Gastroesophageal sphincter (tissue), 4 donors: ENCODE measurements at regions not wholly inside any gene's neighbourhood (a gene's known extent, or its start where the extent isn't known, plus 50 kb on each side); places are given as distances from the start of the nearest gene placed in this dataset.

ENCODE experiments used
- ATAC-seq: fragments of 150-250 bp; one replicate; pipeline ENCODE4 v1.9.1; 2016; ENCODE audit warnings: mild to moderate bottlenecking, moderate library complexity
- H3K27ac ChIP-seq, 4 donors: fragments of 200-600 bp; sonication (generic) in 3 of 4; 1 replicate in 3 of 4; 2 replicates in 1 of 4; pipeline ENCODE4 v1.5.1; 2016 to 2019
- H3K27me3 ChIP-seq: fragments of 200-600 bp; sonication (generic); one replicate; pipeline ENCODE4 v1.5.1; 2019
- H3K36me3 ChIP-seq, 2 donors: fragments of 200-600 bp; sonication (generic); one replicate each; pipeline ENCODE4 v1.5.1; 2019; ENCODE audit warnings: control low read depth in 1 of 2
- H3K4me1 ChIP-seq, 3 donors: fragments of 200-600 bp; sonication (generic); 1 replicate in 2 of 3; 2 replicates in 1 of 3; pipeline ENCODE4 v1.5.1; 2016 to 2019; ENCODE audit warnings: control low read depth in 2 of 3
- H3K4me3 ChIP-seq, 2 donors: fragments of 200-600 bp; sonication (generic); one replicate each; pipeline ENCODE4 v1.5.1; 2019; ENCODE audit warnings: mild to moderate bottlenecking in 1 of 2, moderate library complexity in 1 of 2
- H3K9me3 ChIP-seq, 3 donors: fragments of 200-600 bp; sonication (generic); one replicate each; pipeline ENCODE4 v1.5.1; 2017 to 2019; ENCODE audit warnings: control low read depth in 2 of 3
- EP300 ChIP-seq: sonication (generic); formaldehyde crosslinking; IDR thresholded peaks from one replicate; pipeline ENCODE4 v1.6.1; 2017; ENCODE audit warnings: antibody characterized with exemption, mild to moderate bottlenecking
- POLR2A ChIP-seq, 2 donors: fragments of 450-650 bp; IDR thresholded peaks; one replicate each; pipeline ENCODE4 v1.6.1; 2017; ENCODE audit warnings: antibody characterized with exemption in 2 of 2, mild to moderate bottlenecking in 2 of 2, moderate library complexity in 1 of 2
- POLR2AphosphoS5 ChIP-seq: sonication (generic); formaldehyde crosslinking; IDR thresholded peaks from one replicate; pipeline ENCODE4 v1.6.1; 2017; ENCODE audit warnings: antibody characterized with exemption
- WGBS, 2 donors: methylation state at CpG; one replicate each; pipeline ENCODE4 v1.1.5; 2018; ENCODE audit warnings: low coverage in 1 of 2; 5-methylcytosine and 5-hydroxymethylcytosine counted together
- TF ChIP-seq, protein P1 (sequence below), 4 experiments: fragments of 200-600 bp in 2 of 4; fragments of 450-650 bp in 2 of 4; sonication (generic) in 1 of 4; IDR thresholded peaks; one replicate each; pipeline ENCODE4 v1.5.1; 2017 to 2019; ENCODE audit warnings: antibody characterized with exemption in 4 of 4, mild to moderate bottlenecking in 2 of 4, moderate library complexity in 2 of 4

DNA sequence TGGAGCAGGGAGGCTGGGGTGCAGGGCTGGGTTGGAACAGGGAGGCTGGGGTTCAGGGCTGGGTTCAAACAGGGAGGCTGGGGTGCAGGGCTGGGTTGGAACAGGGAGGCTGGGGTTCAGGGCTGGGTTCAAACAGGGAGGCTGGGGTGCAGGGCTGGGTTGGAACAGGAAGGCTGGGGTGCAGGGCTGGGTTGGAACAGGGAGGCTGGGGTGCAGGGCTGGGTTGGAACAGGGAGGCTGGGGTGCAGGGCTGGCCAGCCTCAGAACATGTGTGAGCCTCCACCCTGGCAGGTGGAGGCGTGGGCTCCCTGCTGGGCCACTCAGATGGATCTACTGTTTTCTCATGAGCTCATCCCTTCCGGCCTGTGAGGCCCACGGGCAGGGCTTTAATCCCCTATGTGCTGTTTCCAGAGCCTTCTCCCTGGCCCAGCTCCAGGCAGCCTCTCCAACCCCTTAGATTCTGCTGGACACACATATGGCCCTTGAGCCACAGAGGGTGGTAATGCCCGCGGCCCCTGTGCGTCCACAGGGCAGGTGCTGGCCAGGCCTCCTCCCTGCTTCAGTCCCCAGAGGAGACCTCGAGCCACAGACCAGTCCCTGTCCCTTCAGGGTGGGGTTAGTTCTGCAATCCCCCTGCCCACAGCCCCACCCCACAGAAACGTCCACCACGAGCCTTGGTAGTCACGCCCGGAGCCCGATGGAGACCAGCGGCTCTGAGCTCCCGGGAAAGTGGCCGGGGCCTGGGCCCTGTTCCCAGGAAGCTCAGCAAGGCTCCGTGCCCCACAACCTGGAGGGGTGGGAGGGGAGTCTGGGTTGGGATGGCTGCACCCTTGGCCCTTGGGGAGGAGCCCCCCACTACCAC, 197.9 kb downstream of the BRD1 start:
- no peaks in the 10 kb centered on the region for H3K36me3 ChIP-seq
- 73% methylated on average over 2 of the region's 16 CpGs; no CpG with 5 or more reads in 1 of the 2 donors for WGBS, 2 donors
- H3K9me3 ChIP-seq, result no peaks in the 10 kb centered on the region
- no peak overlapping the region for H3K4me3 ChIP-seq
- no peak for TF ChIP-seq POLR2A (IDR thresholded peaks at IDR 0.05)
- TF ChIP-seq, protein P1, sequence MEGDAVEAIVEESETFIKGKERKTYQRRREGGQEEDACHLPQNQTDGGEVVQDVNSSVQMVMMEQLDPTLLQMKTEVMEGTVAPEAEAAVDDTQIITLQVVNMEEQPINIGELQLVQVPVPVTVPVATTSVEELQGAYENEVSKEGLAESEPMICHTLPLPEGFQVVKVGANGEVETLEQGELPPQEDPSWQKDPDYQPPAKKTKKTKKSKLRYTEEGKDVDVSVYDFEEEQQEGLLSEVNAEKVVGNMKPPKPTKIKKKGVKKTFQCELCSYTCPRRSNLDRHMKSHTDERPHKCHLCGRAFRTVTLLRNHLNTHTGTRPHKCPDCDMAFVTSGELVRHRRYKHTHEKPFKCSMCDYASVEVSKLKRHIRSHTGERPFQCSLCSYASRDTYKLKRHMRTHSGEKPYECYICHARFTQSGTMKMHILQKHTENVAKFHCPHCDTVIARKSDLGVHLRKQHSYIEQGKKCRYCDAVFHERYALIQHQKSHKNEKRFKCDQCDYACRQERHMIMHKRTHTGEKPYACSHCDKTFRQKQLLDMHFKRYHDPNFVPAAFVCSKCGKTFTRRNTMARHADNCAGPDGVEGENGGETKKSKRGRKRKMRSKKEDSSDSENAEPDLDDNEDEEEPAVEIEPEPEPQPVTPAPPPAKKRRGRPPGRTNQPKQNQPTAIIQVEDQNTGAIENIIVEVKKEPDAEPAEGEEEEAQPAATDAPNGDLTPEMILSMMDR (IDR thresholded peaks at IDR 0.05), result no peak
- no peak for TF ChIP-seq EP300
- TF ChIP-seq POLR2AphosphoS5, result no peak
- peaks cover 0 to 19% (median 0%) of the 10 kb centered on the region in 3 donors for H3K4me1 ChIP-seq
- no peak overlapping the region for H3K27ac ChIP-seq
- no peak for ATAC-seq
- peaks cover 27% of the 10 kb centered on the region for H3K27me3 ChIP-seq

- no peaks in the 10 kb centered on the region for H3K9me3 ChIP-seq
- H3K27me3 ChIP-seq, result peaks cover 27% of the 10 kb centered on the region
- ATAC-seq, result no peak
- no peaks in the 10 kb centered on the region for H3K36me3 ChIP-seq
- H3K4me3 ChIP-seq, result no peak overlapping the region
- 29% methylated on average over 1 of the region's 8 CpGs; no CpG with 5 or more reads in 1 of the 2 donors for WGBS, 2 donors
- peaks cover 0 to 19% (median 0%) of the 10 kb centered on the region in 3 donors for H3K4me1 ChIP-seq
- TF ChIP-seq POLR2A (IDR thresholded peaks at IDR 0.05) (no peak), POLR2AphosphoS5 (no peak), EP300 (no peak)
- TF ChIP-seq, protein P1 (IDR thresholded peaks at IDR 0.05), result no peak
- H3K27ac ChIP-seq, result no peak overlapping the region
Observed at GRCh38 chr22:49629261-49629570, 198.5 kb downstream of the BRD1 start.

GRCh38 chr22:49628391-49629260, 199.0 kb downstream of the BRD1 start:
- peaks cover 30% of the 10 kb centered on the region for H3K27me3 ChIP-seq
- ATAC-seq, result no peak
- TF ChIP-seq POLR2A (IDR thresholded peaks at IDR 0.05), result no peak
- TF ChIP-seq, protein P1 (IDR thresholded peaks at IDR 0.05), result no peak
- no peak for TF ChIP-seq POLR2AphosphoS5
- TF ChIP-seq EP300, result no peak
- H3K4me3 ChIP-seq, result no peak overlapping the region
- H3K9me3 ChIP-seq, result no peaks in the 10 kb centered on the region
- no peaks in the 10 kb centered on the region for H3K36me3 ChIP-seq
- WGBS, 2 donors, result 59% methylated on average over 7 of the region's 27 CpGs; no CpG with 5 or more reads in 1 of the 2 donors
- peaks cover 0 to 19% (median 0%) of the 10 kb centered on the region in 3 donors for H3K4me1 ChIP-seq
- H3K27ac ChIP-seq, result no peak overlapping the region

DNA sequence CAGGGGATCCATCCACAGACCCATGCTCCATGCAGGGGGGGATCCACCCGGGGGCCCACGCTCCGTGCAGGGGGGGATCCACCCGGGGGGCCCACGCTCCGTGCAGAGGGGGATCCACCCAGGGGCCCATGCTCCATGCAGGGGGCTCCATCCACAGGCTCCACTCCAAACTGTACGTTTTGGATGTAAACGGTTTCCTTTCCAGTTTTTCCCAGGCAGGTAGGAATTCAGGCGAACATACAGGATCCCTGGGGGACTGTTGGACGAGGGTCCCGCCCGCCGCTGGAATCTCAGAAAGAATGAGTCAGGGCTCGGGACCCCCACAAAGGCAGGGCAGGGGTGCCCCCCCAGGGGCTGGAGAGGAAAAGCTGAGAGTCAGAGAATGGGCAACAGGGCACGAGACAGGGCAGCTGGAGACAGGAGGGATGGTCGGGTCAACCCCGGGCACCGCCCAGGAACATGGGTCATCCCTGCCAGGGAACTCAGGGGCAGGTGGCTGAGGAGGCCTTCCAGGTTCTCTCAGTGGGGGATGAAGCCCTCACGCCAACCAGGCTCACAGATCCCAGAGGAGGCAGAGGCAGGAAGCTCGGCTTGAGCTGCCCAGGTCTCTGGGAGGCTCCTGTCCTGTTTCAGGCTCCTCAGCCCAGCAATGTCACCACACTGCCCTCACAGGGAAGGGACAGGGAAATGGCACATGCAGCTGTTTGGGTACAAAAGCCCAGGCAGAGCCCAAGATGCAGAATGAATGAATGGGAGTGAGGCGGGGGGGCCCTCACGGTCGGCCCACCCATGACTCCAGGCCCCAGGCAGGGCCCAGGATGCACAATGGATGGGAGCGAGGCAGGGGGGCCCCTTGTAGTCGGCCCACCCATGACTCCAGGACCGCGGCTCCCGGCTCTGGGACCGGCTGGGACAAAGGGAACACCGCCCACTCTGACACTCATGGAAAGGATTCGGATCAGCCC, 200.2 kb downstream of the BRD1 start:
- WGBS, 2 donors, result 50% methylated on average over 2 of the region's 31 CpGs; no CpG with 5 or more reads in 1 of the 2 donors
- TF ChIP-seq, protein P1 (IDR thresholded peaks at IDR 0.05), result no peak
- TF ChIP-seq POLR2AphosphoS5 (no peak), POLR2A (IDR thresholded peaks at IDR 0.05) (no peak), EP300 (no peak)
- H3K9me3 ChIP-seq, result no peaks in the 10 kb centered on the region
- no peaks in the 10 kb centered on the region for H3K36me3 ChIP-seq
- no peak overlapping the region for H3K27ac ChIP-seq
- no peak overlapping the region for H3K4me3 ChIP-seq
- peaks cover 0 to 12% (median 0%) of the 10 kb centered on the region in 3 donors for H3K4me1 ChIP-seq
- H3K27me3 ChIP-seq, result peaks cover 40% of the 10 kb centered on the region
- no peak for ATAC-seq
